ENCODE measurements at regions not wholly inside any gene's neighbourhood (a gene's known extent, or its start where the extent isn't known, plus 50 kb on each side); places are given as distances from the start of the nearest gene placed in this dataset.

DNA sequence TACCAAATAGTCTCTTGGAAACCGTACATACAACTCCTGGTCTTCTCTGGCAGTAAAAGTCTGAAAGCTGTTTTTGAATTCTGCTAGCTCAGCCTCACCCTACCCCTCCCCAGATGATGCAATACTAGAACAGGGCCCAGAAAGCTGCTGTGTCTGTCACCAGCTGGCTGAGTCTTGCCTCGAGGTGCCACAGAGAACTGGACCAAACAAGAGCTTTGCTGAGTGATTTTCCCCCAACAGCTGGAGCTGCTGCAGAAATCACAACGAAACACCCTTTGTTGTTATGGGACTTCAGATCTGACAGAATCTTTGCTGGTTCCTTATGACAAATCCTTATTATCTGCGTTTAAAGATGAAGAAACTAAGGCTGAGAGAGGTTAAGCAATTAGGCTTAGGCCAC is 134.1 kb downstream of the SPAG6 start:
- TF ChIP-seq Cebpa-rat (IDR thresholded peaks at IDR 0.05): no peak
- no peak overlapping the region for H3K4me3 ChIP-seq
- peaks cover 36% of the 10 kb centered on the region for H3K27me3 ChIP-seq
- H3K4me1 ChIP-seq: peaks cover 5% of the 10 kb centered on the region; the same call in 1 of the 2 replicates
- H3K27ac ChIP-seq: no peak overlapping the region
- no peaks in the 10 kb centered on the region for H4K20me1 ChIP-seq
- no peaks in the 10 kb centered on the region for H3K36me3 ChIP-seq
- peaks cover 27% of the 10 kb centered on the region for H3K9me3 ChIP-seq
- H3K4me2 ChIP-seq: no peak overlapping the region
- no peak overlapping the region for H3K9ac ChIP-seq

DNA sequence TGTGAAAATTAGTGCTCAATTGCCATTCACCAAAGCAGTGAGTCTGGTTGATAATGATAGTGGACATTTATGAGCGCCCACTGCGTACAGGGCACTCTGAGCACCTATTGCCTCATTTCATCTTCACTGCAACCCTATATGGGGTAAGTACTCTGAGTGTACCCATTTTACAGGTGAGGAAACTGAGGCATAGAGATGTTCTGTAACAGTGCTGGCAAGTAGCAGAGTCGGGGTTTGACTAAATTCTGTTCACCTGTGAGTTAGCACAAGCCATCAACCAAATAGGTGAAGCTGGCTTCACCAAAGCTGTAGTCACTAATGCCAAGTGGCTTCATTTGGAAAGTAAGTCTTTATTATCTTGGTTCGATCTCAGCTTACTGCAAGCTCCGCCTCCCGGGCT is 135.8 kb downstream of the SPAG6 start:
- Histone ChIP-seq H3K36me3 (no peaks in the 10 kb centered on the region), H3K4me1 (peaks cover 2% of the 10 kb centered on the region; the same call in 1 of the 2 replicates), H3K27me3 (peaks cover 19% of the 10 kb centered on the region), H3K9me3 (peaks cover 19% of the 10 kb centered on the region), H4K20me1 (no peaks in the 10 kb centered on the region), H3K4me2 (no peak overlapping the region), H3K27ac (no peak overlapping the region), H3K4me3 (no peak overlapping the region), H3K9ac (no peak overlapping the region)
- TF ChIP-seq Cebpa-rat (IDR thresholded peaks at IDR 0.05): no peak

DNA sequence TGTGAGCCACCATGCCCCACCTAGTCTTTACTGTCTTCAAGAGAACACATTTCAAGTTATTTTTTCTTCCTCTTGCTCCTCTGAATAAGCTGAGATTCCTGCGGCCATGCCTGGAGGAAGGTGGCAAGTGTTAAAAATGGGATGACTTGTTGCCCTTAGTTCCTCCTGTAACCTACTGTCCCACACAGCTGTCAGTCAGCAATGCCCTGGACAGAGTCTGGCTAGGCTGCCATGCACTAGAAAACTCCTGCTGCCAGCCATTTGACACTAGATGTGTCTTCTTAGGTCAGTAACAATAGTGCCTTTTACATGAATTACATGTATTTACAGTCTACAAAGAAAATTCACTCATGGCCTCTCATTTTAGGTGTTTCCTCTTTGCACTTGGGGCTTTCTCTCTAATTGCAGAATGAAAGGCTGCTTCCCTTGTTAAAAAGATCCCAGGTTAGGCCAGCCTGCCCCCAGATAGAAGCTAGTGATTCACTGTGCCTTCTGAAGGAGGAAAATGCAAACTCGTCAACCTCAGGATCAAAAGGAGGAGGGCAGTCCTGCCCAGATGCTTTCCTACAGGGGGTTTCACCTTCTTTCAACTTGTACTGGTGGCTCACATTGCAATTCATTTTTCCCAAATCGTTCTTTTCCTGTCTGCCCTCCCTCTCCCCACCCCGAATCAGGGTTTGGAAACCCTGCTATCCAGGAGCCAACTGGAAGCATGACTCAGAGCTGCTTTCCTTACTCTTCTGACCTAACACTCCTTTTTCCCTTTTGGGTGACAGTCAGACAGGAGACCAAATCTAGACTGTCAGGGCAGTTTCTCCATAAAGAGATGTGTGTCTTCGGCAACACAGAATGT is 136.6 kb downstream of the SPAG6 start:
- H3K9me3 ChIP-seq: peaks cover 11% of the 10 kb centered on the region
- no peak overlapping the region for H3K27ac ChIP-seq
- no peak overlapping the region for H3K9ac ChIP-seq
- no peaks in the 10 kb centered on the region for H4K20me1 ChIP-seq
- no peaks in the 10 kb centered on the region for H3K4me1 ChIP-seq
- no peak overlapping the region for H3K4me2 ChIP-seq
- no peak overlapping the region for H3K4me3 ChIP-seq
- no peaks in the 10 kb centered on the region for H3K36me3 ChIP-seq
- TF ChIP-seq Cebpa-rat (IDR thresholded peaks at IDR 0.05): no peak
- H3K27me3 ChIP-seq: peaks cover 11% of the 10 kb centered on the region

DNA sequence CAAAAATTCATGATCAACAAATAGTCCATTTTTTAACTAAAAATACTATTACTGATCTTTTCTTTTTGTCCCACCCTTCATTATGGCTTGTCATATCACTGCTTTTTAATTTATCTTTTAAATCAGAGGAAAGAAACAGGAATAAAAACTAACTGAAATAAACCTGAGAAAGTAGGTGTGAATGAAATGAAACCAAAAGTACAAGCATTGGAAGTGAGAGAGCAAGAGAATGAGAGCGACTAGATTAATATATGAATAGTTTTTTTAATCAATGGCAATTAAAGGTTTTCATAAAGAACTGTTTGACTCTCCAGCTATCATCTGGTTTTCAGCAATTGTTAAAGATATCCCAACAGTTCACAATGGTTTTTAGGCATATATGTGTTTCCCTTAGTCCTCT is 137.8 kb downstream of the SPAG6 start:
- no peak for TF ChIP-seq Cebpa-rat (IDR thresholded peaks at IDR 0.05)
- Histone ChIP-seq H3K36me3 (no peaks in the 10 kb centered on the region), H4K20me1 (no peaks in the 10 kb centered on the region), H3K27ac (no peak overlapping the region), H3K4me2 (no peak overlapping the region), H3K4me1 (no peaks in the 10 kb centered on the region), H3K27me3 (no peaks in the 10 kb centered on the region), H3K4me3 (no peak overlapping the region), H3K9ac (no peak overlapping the region), H3K9me3 (no peaks in the 10 kb centered on the region)

Data from BLaER1 (cell line).